IMR-90 (cell line): ENCODE measurements at regions not wholly inside any gene's neighbourhood (a gene's known extent, or its start where the extent isn't known, plus 50 kb on each side); places are given as distances from the start of the nearest gene placed in this dataset.

Experiments used
- ATAC-seq: fragments of 200-7000 bp; cut with Tn5 transposase; 2 replicates; pipeline ENCODE4 v1.9.1; 2020; ENCODE audit warnings: low read depth, mild to moderate bottlenecking, moderate library complexity
- BruUV-seq: library from RNA; stranded (reverse); fragments of 400-500 nt; replicated peaks from 2 replicates; lab custom pipeline; 2021; lab: Mats Ljungman, UMichigan
- CTCF ChIA-PET: fragments of 300-600 bp; formaldehyde crosslinking; extraction: SDS; loops from one replicate; lab custom pipeline; 2021; ENCODE audit warnings: antibody characterized with exemption; lab: Yijun Ruan, JAX
- POLR2A ChIA-PET: fragments of 300-600 bp; sonication (Branson Sonifier 250); formaldehyde crosslinking; loops from one replicate; lab custom pipeline; 2022; ENCODE audit warnings: antibody characterized with exemption; ENCODE audit not compliant: unreplicated experiment; lab: Charles Lee
- DNase-seq: peaks from one replicate; pipeline ENCODE4 v3.0.0; 2013
- H2AFZ ChIP-seq: replicated peaks from 2 replicates; pipeline ENCODE3; 2013; ENCODE audit warnings: low read length, mild to moderate bottlenecking; ENCODE audit not compliant: poor library complexity
- H2AK5ac ChIP-seq: 2 replicates; pipeline ENCODE4 v1.6.1; 2013; ENCODE audit warnings: low read depth, low read length, inconsistent platforms
- H2AK9ac ChIP-seq: replicated peaks from 2 replicates; pipeline ENCODE3; 2013; ENCODE audit warnings: mild to moderate bottlenecking, low read depth, low read length, moderate library complexity; ENCODE audit not compliant: poor library complexity
- H2BK120ac ChIP-seq: 2 replicates; pipeline ENCODE4 v1.6.1; 2013; ENCODE audit warnings: low read depth, low read length, inconsistent platforms
- H2BK15ac ChIP-seq: 3 replicates; pipeline ENCODE4 v1.6.1; 2013; ENCODE audit warnings: low read depth, low read length, inconsistent platforms
- H2BK20ac ChIP-seq: 2 replicates; pipeline ENCODE4 v1.6.1; 2013; ENCODE audit warnings: low read depth, mild to moderate bottlenecking, inconsistent platforms, low read length, moderate library complexity
- H2BK5ac ChIP-seq: 2 replicates; pipeline ENCODE4 v1.6.1; 2013; ENCODE audit warnings: mild to moderate bottlenecking, low read depth, low read length, inconsistent platforms; ENCODE audit not compliant: poor library complexity, severe bottlenecking
- H3K14ac ChIP-seq: replicated peaks from 2 replicates; pipeline ENCODE4 v1.6.1; 2013; ENCODE audit warnings: low read depth, low read length, inconsistent platforms
- H3K18ac ChIP-seq: 2 replicates; pipeline ENCODE4 v1.6.1; 2013; ENCODE audit warnings: low read depth, low read length, control low read depth
- H3K23ac ChIP-seq: 2 replicates; pipeline ENCODE4 v1.6.1; 2013; ENCODE audit warnings: low read depth, low read length, inconsistent platforms
- H3K27ac ChIP-seq: 2 replicates; pipeline ENCODE4 v1.5.1; 2013; ENCODE audit warnings: mild to moderate bottlenecking, control low read depth, low read length; ENCODE audit not compliant: insufficient read depth
- H3K27me3 ChIP-seq: 2 replicates; pipeline ENCODE4 v1.6.1; 2013; ENCODE audit warnings: low read length; ENCODE audit not compliant: control insufficient read depth, insufficient read depth
- H3K36me3 ChIP-seq: 2 replicates; pipeline ENCODE4 v1.6.1; 2013; ENCODE audit warnings: low read length, mixed read lengths; ENCODE audit not compliant: control insufficient read depth, insufficient read depth
- H3K4ac ChIP-seq: 2 replicates; pipeline ENCODE4 v1.6.1; 2013; ENCODE audit warnings: low read depth, low read length, inconsistent platforms
- H3K4me1 ChIP-seq: 2 replicates; pipeline ENCODE4 v1.6.1; 2013; ENCODE audit warnings: low read length, mixed read lengths; ENCODE audit not compliant: control insufficient read depth, insufficient read depth
- H3K4me2 ChIP-seq: 2 replicates; pipeline ENCODE4 v1.6.1; 2013; ENCODE audit warnings: low read depth, mild to moderate bottlenecking, control low read depth, low read length, moderate library complexity
- H3K4me3 ChIP-seq: 2 replicates; pipeline ENCODE4 v1.5.1; 2013; ENCODE audit warnings: low read depth, mild to moderate bottlenecking, control low read depth, low read length, moderate library complexity; ENCODE audit not compliant: insufficient read depth
- H3K56ac ChIP-seq: 2 replicates; pipeline ENCODE4 v1.6.1; 2013; ENCODE audit warnings: low read length, inconsistent platforms; ENCODE audit not compliant: insufficient read depth; ENCODE audit errors: extremely low read depth
- H3K79me1 ChIP-seq, 2 experiments: 2 replicates each; pipeline ENCODE4 v1.6.1; 2013; ENCODE audit warnings: low read length in 2 of 2, inconsistent platforms in 1 of 2, low read depth in 1 of 2
- H3K9ac ChIP-seq: 2 replicates; pipeline ENCODE4 v1.6.1; 2013; ENCODE audit warnings: low read depth, low read length, control low read depth
- H3K9me1 ChIP-seq: 2 replicates; pipeline ENCODE4 v1.6.1; 2013; ENCODE audit warnings: low read length, inconsistent platforms; ENCODE audit not compliant: insufficient read depth
- H3K9me3 ChIP-seq: 2 replicates; pipeline ENCODE4 v1.6.1; 2013; ENCODE audit warnings: low read length; ENCODE audit not compliant: control insufficient read depth, insufficient read depth
- H4K20me1 ChIP-seq: 2 replicates; pipeline ENCODE4 v1.6.1; 2013; ENCODE audit warnings: low read length, inconsistent platforms; ENCODE audit not compliant: insufficient read depth
- H4K5ac ChIP-seq: 2 replicates; pipeline ENCODE4 v1.6.1; 2013; ENCODE audit warnings: mild to moderate bottlenecking, low read depth, low read length, control low read depth
- H4K8ac ChIP-seq, 2 experiments: 2 replicates each; pipeline ENCODE4 v1.6.1; 2013; ENCODE audit warnings: low read depth in 2 of 2, low read length in 2 of 2, control low read depth in 1 of 2, inconsistent platforms in 1 of 2
- H4K91ac ChIP-seq: 2 replicates; pipeline ENCODE4 v1.6.1; 2013; ENCODE audit warnings: low read depth, low read length, inconsistent platforms; ENCODE audit not compliant: insufficient read depth
- CEBPB ChIP-seq: IDR thresholded peaks from 2 replicates; pipeline ENCODE4 v1.6.1; 2012; ENCODE audit warnings: low read depth, low read length, improper control_type of control experiment
- CHD1 ChIP-seq: IDR thresholded peaks from 2 replicates; pipeline ENCODE4 v1.6.1; 2012; ENCODE audit warnings: low read depth, low read length, improper control_type of control experiment
- ELK1 ChIP-seq: fragments of 150-350 bp; IDR thresholded peaks from 2 replicates; pipeline ENCODE4 v1.6.1; 2016; ENCODE audit warnings: low read depth, mild to moderate bottlenecking, low read length, moderate library complexity, borderline replicate concordance
- MAZ ChIP-seq: IDR thresholded peaks from 2 replicates; pipeline ENCODE4 v1.6.1; 2012; ENCODE audit warnings: low read depth, mild to moderate bottlenecking, low read length, improper control_type of control experiment, moderate library complexity, borderline replicate concordance
- NFE2L2 ChIP-seq: fragments of 150-350 bp; IDR thresholded peaks from 2 replicates; pipeline ENCODE4 v1.6.1; 2016; ENCODE audit warnings: low read depth, mild to moderate bottlenecking, low read length
- RAD21 ChIP-seq: IDR thresholded peaks from 2 replicates; pipeline ENCODE4 v1.6.1; 2012; ENCODE audit warnings: low read length, improper control_type of control experiment
- SMC3 ChIP-seq: fragments of 150-350 bp; IDR thresholded peaks from 2 replicates; pipeline ENCODE4 v1.6.1; 2016; ENCODE audit warnings: low read depth, mild to moderate bottlenecking, antibody characterized with exemption, low read length, moderate library complexity
- WGBS, 2 experiments: methylation state at CpG; one replicate each; pipeline versions ENCODE4 v1.1.5 to v1.1.7; 2013; ENCODE audit warnings: missing lambda C conversion rate in 2 of 2; ENCODE audit not compliant: insufficient read length in 1 of 2; ENCODE audit errors: extremely low coverage in 2 of 2; 5-methylcytosine and 5-hydroxymethylcytosine counted together
- dilution Hi-C: fragments of 300-500 bp; cut with HindIII; formaldehyde crosslinking; loops from one replicate; pipeline ENCODE4 v1.14.3; 2018; ENCODE audit warnings: low sequenced_read_pairs; ENCODE audit not compliant: unreplicated experiment
- in situ Hi-C: fragments of 300-500 bp; cut with MboI; formaldehyde crosslinking; loops from 3 replicates; pipeline ENCODE4 v1.14.3; 2019; ENCODE audit warnings: low sequenced_read_pairs, inconsistent platforms, mixed read lengths
- intact Hi-C: fragments of 100-400 bp; cut with micrococcal nuclease; formaldehyde crosslinking; loops from 2 replicates; pipeline ENCODE4 v1.10.0; 2022
- TF ChIP-seq, protein P1 (sequence below): conservative IDR thresholded peaks from 2 replicates; pipeline ENCODE4 v1.5.1; 2012; ENCODE audit warnings: mild to moderate bottlenecking, low read depth, low read length, improper control_type of control experiment

- CTCF ChIA-PET: interaction anchor here (0.6 to 1.4 kb wide), 7 partner anchors 14 to 513 kb away, joined by 3 to 8 read pairs (median 4); partner anchors contain the start of gene SEMA3D
- no TSS peak for BruUV-seq
- no peak overlapping the region for H2BK15ac ChIP-seq
- no peak overlapping the region for H3K14ac ChIP-seq
- no peaks in the 10 kb centered on the region for H3K79me1 ChIP-seq
- no peak overlapping the region for H2BK20ac ChIP-seq
- no peak overlapping the region for H3K4ac ChIP-seq
- no peaks in the 10 kb centered on the region for H3K9me3 ChIP-seq
- H3K23ac ChIP-seq: no peak overlapping the region
- no peak overlapping the region for H2BK120ac ChIP-seq
- no peaks in the 10 kb centered on the region for H3K27me3 ChIP-seq
- no peak overlapping the region for H3K4me3 ChIP-seq
- no peaks in the 10 kb centered on the region for H4K20me1 ChIP-seq
- no peak overlapping the region for H2AK9ac ChIP-seq
- no peak overlapping the region for H4K91ac ChIP-seq
- in situ Hi-C loops: loop anchor here (5.0 to 10.0 kb wide), 2 partner anchors 370 to 507 kb away; partner anchors contain the start of gene SEMA3D
- H2AFZ ChIP-seq: no peak overlapping the region
- no peak overlapping the region for H3K9ac ChIP-seq
- WGBS, 2 experiments: no CpG with 5 or more reads among the region's 5 CpGs
- ATAC-seq (peak; percentile 84), DNase-seq (peak; percentile 82)
- H3K18ac ChIP-seq: no peak overlapping the region
- no peak overlapping the region for H2BK5ac ChIP-seq
- H3K36me3 ChIP-seq: no peaks in the 10 kb centered on the region
- dilution Hi-C loops: no loop called here
- POLR2A ChIA-PET: no interaction called here
- no peak overlapping the region for H4K8ac ChIP-seq
- TF ChIP-seq, protein P1, sequence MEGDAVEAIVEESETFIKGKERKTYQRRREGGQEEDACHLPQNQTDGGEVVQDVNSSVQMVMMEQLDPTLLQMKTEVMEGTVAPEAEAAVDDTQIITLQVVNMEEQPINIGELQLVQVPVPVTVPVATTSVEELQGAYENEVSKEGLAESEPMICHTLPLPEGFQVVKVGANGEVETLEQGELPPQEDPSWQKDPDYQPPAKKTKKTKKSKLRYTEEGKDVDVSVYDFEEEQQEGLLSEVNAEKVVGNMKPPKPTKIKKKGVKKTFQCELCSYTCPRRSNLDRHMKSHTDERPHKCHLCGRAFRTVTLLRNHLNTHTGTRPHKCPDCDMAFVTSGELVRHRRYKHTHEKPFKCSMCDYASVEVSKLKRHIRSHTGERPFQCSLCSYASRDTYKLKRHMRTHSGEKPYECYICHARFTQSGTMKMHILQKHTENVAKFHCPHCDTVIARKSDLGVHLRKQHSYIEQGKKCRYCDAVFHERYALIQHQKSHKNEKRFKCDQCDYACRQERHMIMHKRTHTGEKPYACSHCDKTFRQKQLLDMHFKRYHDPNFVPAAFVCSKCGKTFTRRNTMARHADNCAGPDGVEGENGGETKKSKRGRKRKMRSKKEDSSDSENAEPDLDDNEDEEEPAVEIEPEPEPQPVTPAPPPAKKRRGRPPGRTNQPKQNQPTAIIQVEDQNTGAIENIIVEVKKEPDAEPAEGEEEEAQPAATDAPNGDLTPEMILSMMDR: peak; percentile 78
- TF ChIP-seq NFE2L2 (no peak), CHD1 (no peak), CEBPB (peak; percentile 38; the same call in 1 of the 2 replicates), ELK1 (no peak), RAD21 (peak; percentile 82), MAZ (no peak), SMC3 (peak; percentile 86)
- no peak overlapping the region for H3K27ac ChIP-seq
- H3K9me1 ChIP-seq: no peaks in the 10 kb centered on the region
- intact Hi-C loops: loop anchor here (1.0 to 10.0 kb wide), 6 partner anchors 90 to 1620 kb away; no protein-coding TSS in a partner anchor
- H4K5ac ChIP-seq: no peak overlapping the region
- no peak overlapping the region for H3K4me2 ChIP-seq
- H3K4me1 ChIP-seq: no peaks in the 10 kb centered on the region
- H2AK5ac ChIP-seq: no peak overlapping the region
- H3K56ac ChIP-seq: no peak overlapping the region
Observed at GRCh38 chr7:85554236-85555178, 367.7 kb upstream of the SEMA3D start.
